PC-9 (cell line): ENCODE measurements at regions not wholly inside any gene's neighbourhood (a gene's known extent, or its start where the extent isn't known, plus 50 kb on each side); places are given as distances from the start of the nearest gene placed in this dataset.

ENCODE experiments used
- CTCF ChIP-seq: fragments of 200-600 bp; sonication (generic); conservative IDR thresholded peaks from 2 replicates; pipeline ENCODE4 v1.6.1; 2017; ENCODE audit warnings: mixed run types, antibody characterized with exemption, mild to moderate bottlenecking, moderate library complexity
- EZH2 ChIP-seq: fragments of 200-600 bp; sonication (generic); IDR thresholded peaks from 2 replicates; pipeline ENCODE4 v1.8.0; 2017; ENCODE audit warnings: antibody characterized with exemption, low read depth

DNA sequence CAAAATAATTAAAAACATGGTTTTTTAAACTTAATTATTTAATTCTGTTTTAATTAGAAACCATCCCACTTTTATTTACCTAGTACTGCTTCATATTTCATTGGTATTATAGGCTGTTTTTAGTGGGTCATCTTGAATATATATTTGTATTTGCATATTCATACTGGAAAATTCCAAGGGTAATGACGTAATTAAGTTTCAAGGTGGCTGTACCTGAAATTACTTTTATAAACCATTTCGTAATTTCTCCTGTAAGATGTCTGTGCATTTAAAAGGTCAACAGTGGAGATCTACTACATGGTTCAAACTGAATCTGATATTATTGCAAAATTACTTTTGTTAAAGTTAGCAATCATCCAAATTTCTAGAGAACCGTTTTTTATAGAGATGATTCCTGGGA is 133.8 kb upstream of the NAALADL2 start:
- TF ChIP-seq CTCF (no peak), EZH2 (no peak)
